Stimulated activated CD4-positive, alpha-beta T cell treated with anti-CD3 and anti-CD28 coated beads, Interleukin-15, amount 100 ng/mL, for 48 hours (primary cell): ENCODE measurements at regions not wholly inside any gene's neighbourhood (a gene's known extent, or its start where the extent isn't known, plus 50 kb on each side); places are given as distances from the start of the nearest gene placed in this dataset.
"Not testable (repeated sequence)": the region's sequence is repeated elsewhere in the genome, so short reads cannot be mapped to it uniquely, and the experiment has no call there.

Experiments
- DNase-seq, 2 donors: peaks; one replicate each; pipeline ENCODE4 v3.0.0-alpha.2; 2020; ENCODE audit warnings: low read depth in 2 of 2

- no peak for DNase-seq
Measured at GRCh38 chr6:156601152-156602065, 175.8 kb upstream of the ARID1B start.

- DNase-seq: no peak
Measured at GRCh38 chr6:156600678-156601077, 176.5 kb upstream of the ARID1B start.

GRCh38 chr6:156599978-156600590, 177.1 kb upstream of the ARID1B start:
- DNase-seq: no peak

GRCh38 chr6:156599366-156599765, 177.8 kb upstream of the ARID1B start:
- DNase-seq: no peak

- no peak for DNase-seq
Measured at GRCh38 chr6:156598855-156599180, 178.4 kb upstream of the ARID1B start.

GRCh38 chr6:156598071-156598854, 178.9 kb upstream of the ARID1B start:
- no peak for DNase-seq

GRCh38 chr6:156597095-156597494, 180.1 kb upstream of the ARID1B start:
- no peak for DNase-seq

GRCh38 chr6:156595476-156595875, 181.7 kb upstream of the ARID1B start:
- no peak for DNase-seq

- DNase-seq: no peak
Measured at GRCh38 chr6:156593893-156594292, 183.3 kb upstream of the ARID1B start.

- DNase-seq: no peak
Measured at GRCh38 chr6:156593127-156593526, 184.1 kb upstream of the ARID1B start.

GRCh38 chr6:156590482-156590881, 186.7 kb upstream of the ARID1B start:
- no peak for DNase-seq

- no peak for DNase-seq
Measured at GRCh38 chr6:156589281-156589680, 187.9 kb upstream of the ARID1B start.

GRCh38 chr6:156587751-156588301, 189.4 kb upstream of the ARID1B start:
- DNase-seq: no peak

- DNase-seq: no peak
Measured at GRCh38 chr6:156587071-156587470, 190.1 kb upstream of the ARID1B start.

- no peak for DNase-seq
Measured at GRCh38 chr6:156585859-156586258, 191.3 kb upstream of the ARID1B start.

GRCh38 chr6:156584121-156584520, 193.1 kb upstream of the ARID1B start:
- DNase-seq: not testable (repeated sequence)

GRCh38 chr6:156583083-156583482, 194.1 kb upstream of the ARID1B start:
- DNase-seq: no peak

- no peak for DNase-seq
Measured at GRCh38 chr6:156582509-156582992, 194.6 kb upstream of the ARID1B start.

GRCh38 chr6:156579564-156579963, 197.6 kb upstream of the ARID1B start:
- DNase-seq: no peak

GRCh38 chr6:156577749-156578148, 199.4 kb upstream of the ARID1B start:
- no peak for DNase-seq

GRCh38 chr6:156575361-156575760, 201.8 kb upstream of the ARID1B start:
- no peak for DNase-seq

GRCh38 chr6:156564807-156565149, 212.4 kb upstream of the ARID1B start:
- DNase-seq: no peak
